ENCODE measurements at regions not wholly inside any gene's neighbourhood (a gene's known extent, or its start where the extent isn't known, plus 50 kb on each side); places are given as distances from the start of the nearest gene placed in this dataset.
"Not testable (repeated sequence)": the region's sequence is repeated elsewhere in the genome, so short reads cannot be mapped to it uniquely, and the experiment has no call there.

DNA sequence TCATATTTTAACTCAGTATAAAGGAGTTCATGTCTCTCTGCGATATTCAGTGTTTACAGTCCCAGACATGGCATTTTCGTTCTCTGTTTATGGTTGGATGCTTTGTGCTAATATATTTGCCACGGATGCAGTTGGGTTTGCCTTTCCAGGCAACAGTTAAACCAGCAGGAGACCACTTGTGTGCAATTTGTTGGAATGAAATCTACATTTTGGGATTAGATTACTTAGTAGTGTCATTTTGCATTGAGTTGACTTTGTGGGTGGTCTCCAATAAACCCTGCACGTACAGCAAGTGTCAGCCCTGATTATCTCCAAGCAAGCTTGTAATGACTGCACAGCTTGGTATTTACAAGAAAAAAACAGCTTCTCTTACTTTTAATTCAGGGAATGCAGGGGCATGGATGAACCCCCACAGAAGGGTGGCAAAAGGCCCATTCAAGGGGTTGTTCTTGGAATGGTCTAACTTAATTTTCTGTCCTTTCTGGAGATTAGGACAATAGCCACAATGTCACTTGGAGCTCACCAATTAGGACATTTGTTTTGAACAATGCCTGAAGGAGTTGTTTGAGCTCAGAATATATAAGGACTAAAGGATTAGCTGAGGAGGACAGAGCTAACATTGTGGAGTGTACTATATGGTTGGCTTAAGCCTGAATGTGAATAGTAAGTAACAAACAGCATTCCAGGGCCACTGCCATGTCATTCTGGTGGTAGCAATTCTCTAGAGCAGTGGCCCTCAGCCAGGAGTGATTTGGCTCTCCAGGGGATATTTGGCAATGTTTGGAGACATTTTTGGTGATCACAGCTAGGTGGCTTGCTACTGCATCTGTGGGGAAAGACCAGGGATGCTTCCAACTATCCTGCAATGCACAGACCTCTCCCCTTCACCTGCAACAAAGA lies 121.5 kb downstream of the SLC4A3 start:
- H3K4me3 ChIP-seq (ENCODE audit: low read depth, low read length) = no peak overlapping the region
- TF ChIP-seq, protein P1, sequence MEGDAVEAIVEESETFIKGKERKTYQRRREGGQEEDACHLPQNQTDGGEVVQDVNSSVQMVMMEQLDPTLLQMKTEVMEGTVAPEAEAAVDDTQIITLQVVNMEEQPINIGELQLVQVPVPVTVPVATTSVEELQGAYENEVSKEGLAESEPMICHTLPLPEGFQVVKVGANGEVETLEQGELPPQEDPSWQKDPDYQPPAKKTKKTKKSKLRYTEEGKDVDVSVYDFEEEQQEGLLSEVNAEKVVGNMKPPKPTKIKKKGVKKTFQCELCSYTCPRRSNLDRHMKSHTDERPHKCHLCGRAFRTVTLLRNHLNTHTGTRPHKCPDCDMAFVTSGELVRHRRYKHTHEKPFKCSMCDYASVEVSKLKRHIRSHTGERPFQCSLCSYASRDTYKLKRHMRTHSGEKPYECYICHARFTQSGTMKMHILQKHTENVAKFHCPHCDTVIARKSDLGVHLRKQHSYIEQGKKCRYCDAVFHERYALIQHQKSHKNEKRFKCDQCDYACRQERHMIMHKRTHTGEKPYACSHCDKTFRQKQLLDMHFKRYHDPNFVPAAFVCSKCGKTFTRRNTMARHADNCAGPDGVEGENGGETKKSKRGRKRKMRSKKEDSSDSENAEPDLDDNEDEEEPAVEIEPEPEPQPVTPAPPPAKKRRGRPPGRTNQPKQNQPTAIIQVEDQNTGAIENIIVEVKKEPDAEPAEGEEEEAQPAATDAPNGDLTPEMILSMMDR (IDR thresholded peaks at IDR 0.05; ENCODE audit: borderline replicate concordance, insufficient read depth, low read depth, low read length) = no peak

DNA sequence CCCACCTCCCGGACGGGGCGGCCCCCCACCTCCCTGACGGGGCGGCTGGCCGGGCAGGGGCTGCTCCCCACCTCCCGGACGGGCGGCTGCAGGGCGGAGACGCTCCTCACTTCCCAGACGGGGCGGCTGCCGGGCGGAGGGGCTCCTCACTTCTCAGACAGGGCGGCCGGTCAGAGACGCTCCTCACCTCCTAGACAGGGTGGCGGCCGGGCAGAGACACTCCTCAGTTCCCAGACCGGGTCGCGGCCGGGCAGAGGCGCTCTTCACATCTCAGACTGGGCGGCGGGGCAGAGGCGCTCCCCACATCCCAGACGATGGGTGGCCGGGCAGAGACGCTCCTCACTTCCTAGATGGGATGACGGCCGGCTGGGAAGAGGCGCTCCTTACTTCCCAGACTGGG lies 123.7 kb downstream of the SLC4A3 start:
- H3K4me3 ChIP-seq (ENCODE audit: low read depth, low read length) = not testable (repeated sequence)

- no peak overlapping the region for H3K4me3 ChIP-seq (ENCODE audit: low read depth, low read length)
- TF ChIP-seq, protein P1 (IDR thresholded peaks at IDR 0.05; ENCODE audit: borderline replicate concordance, insufficient read depth, low read depth, low read length) = no peak
Observed at GRCh38 chr2:219752726-219753125, 125.3 kb downstream of the SLC4A3 start.

DNA sequence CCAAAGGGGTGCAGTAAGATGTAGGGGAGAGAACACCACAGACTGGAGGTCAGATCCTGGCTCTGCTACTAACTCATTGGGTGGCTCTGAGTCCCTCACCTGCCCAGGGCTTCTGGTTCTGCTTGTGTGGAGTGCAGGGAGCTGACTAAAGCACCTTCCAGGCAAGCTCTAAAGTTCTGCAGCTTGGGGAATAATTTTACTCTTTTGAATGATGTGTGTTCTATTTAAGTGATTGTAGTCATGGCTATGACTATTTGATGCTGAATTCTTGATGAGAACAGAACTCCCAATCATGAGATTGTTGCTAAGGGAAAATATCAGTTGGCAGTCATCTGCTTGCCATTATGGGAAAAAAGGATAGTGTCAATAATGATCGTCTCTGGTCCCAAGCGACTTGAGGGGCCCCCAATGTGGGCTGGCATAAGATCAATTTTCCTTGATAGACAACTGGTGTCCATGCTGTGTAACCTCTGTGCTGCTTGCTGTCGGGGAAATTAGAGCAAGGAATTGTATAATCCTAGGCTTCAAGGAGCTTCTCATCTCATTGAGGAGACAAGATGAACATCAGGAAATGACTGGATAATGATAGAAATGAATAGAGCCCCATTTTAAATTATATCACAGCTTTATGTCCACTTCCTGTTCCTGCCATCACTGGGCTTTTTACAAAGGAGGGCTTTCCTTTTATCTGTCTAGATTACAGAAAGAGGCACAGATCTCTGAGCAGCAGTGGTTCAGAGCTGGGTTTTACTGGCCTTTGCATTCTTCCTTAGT lies 131.7 kb downstream of the SLC4A3 start:
- TF ChIP-seq, protein P1 (IDR thresholded peaks at IDR 0.05; ENCODE audit: borderline replicate concordance, insufficient read depth, low read depth, low read length) = no peak
- H3K4me3 ChIP-seq (ENCODE audit: low read depth, low read length) = no peak overlapping the region

DNA sequence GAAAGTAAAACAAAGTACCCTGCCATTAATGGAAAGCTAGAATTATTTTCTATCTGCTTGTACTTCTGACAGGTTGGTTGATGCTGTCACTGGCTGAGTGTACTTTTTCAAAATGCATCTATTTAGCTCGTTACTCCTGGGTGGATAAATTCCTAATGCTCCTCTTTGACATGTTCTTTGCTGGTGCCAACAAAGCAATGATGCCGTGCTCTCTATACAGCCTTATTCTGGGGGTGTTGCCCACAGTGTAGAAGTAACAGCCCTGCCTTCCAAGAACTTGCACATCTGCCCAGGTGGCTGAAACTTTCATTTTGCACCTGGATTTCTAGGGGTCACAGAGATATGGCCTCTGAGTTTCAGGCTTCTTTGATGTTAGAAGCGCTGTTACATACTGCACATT lies 132.4 kb downstream of the SLC4A3 start:
- H3K4me3 ChIP-seq (ENCODE audit: low read depth, low read length) = no peak overlapping the region
- TF ChIP-seq, protein P1 (IDR thresholded peaks at IDR 0.05; ENCODE audit: borderline replicate concordance, insufficient read depth, low read depth, low read length) = no peak

GRCh38 chr2:219765231-219765911 lies 137.9 kb downstream of the SLC4A3 start:
- no peak overlapping the region for H3K4me3 ChIP-seq (ENCODE audit: low read depth, low read length)
- TF ChIP-seq, protein P1 (IDR thresholded peaks at IDR 0.05; ENCODE audit: borderline replicate concordance, insufficient read depth, low read depth, low read length) = no peak

- TF ChIP-seq, protein P1 (IDR thresholded peaks at IDR 0.05; ENCODE audit: borderline replicate concordance, insufficient read depth, low read depth, low read length) = no peak
- no peak overlapping the region for H3K4me3 ChIP-seq (ENCODE audit: low read depth, low read length)
Observed at GRCh38 chr2:219766658-219767057, 139.2 kb downstream of the SLC4A3 start.

Measured in GM12875 (cell line).